EL (cell line): ENCODE measurements at regions not wholly inside any gene's neighbourhood (a gene's known extent, or its start where the extent isn't known, plus 50 kb on each side); places are given as distances from the start of the nearest gene placed in this dataset.
A peak's percentile ranks its signal among the peaks of the same experiment; 100 is the strongest.

Experiments used
- DNase-seq: peaks from one replicate; pipeline ENCODE4 v3.0.0-alpha.2; 2016

GRCh38 chr6:91731939-91732338 lies 1145.1 kb upstream of the MAP3K7 start:
- DNase-seq: no peak

- DNase-seq: no peak
These were observed 1143.8 kb upstream of the MAP3K7 start for GRCh38 chr6:91730710-91731109.

- no peak for DNase-seq
These were observed 1133.5 kb upstream of the MAP3K7 start for GRCh38 chr6:91720324-91720723.

- no peak for DNase-seq
These were observed 1132.5 kb upstream of the MAP3K7 start for GRCh38 chr6:91719414-91719813.

GRCh38 chr6:91718198-91718597 lies 1131.3 kb upstream of the MAP3K7 start:
- DNase-seq: no peak

GRCh38 chr6:91717094-91717493 lies 1130.2 kb upstream of the MAP3K7 start:
- no peak for DNase-seq

- no peak for DNase-seq
These were observed 1129.5 kb upstream of the MAP3K7 start for GRCh38 chr6:91716361-91716760.

- no peak for DNase-seq
These were observed 1128.4 kb upstream of the MAP3K7 start for GRCh38 chr6:91715171-91715805.

- DNase-seq: no peak
These were observed 1127.0 kb upstream of the MAP3K7 start for GRCh38 chr6:91713911-91714310.

- no peak for DNase-seq
These were observed 1124.6 kb upstream of the MAP3K7 start for GRCh38 chr6:91711518-91711917.

GRCh38 chr6:91710342-91710741 lies 1123.5 kb upstream of the MAP3K7 start:
- DNase-seq: no peak

- DNase-seq: no peak
These were observed 1121.7 kb upstream of the MAP3K7 start for GRCh38 chr6:91708534-91708933.

- DNase-seq: no peak
These were observed 1118.8 kb upstream of the MAP3K7 start for GRCh38 chr6:91705646-91706045.

GRCh38 chr6:91704531-91704930 lies 1117.7 kb upstream of the MAP3K7 start:
- DNase-seq: peak; percentile 25

GRCh38 chr6:91697010-91697695 lies 1110.3 kb upstream of the MAP3K7 start:
- no peak for DNase-seq

GRCh38 chr6:91695221-91695620 lies 1108.3 kb upstream of the MAP3K7 start:
- no peak for DNase-seq

GRCh38 chr6:91694016-91694654 lies 1107.3 kb upstream of the MAP3K7 start:
- no peak for DNase-seq

- DNase-seq: no peak
These were observed 1104.6 kb upstream of the MAP3K7 start for GRCh38 chr6:91691449-91691848.

- DNase-seq: no peak
These were observed 1096.4 kb upstream of the MAP3K7 start for GRCh38 chr6:91683240-91683639.

GRCh38 chr6:91681296-91681695 lies 1094.4 kb upstream of the MAP3K7 start:
- no peak for DNase-seq

GRCh38 chr6:91678679-91679446 lies 1092.0 kb upstream of the MAP3K7 start:
- DNase-seq: no peak

GRCh38 chr6:91672201-91672600 lies 1085.3 kb upstream of the MAP3K7 start:
- DNase-seq: no peak

- no peak for DNase-seq
These were observed 1083.0 kb upstream of the MAP3K7 start for GRCh38 chr6:91669871-91670268.
